CD4-positive, alpha-beta T cell treated with Interferon alpha-2 for 1 hour (primary cell): ENCODE measurements at regions not wholly inside any gene's neighbourhood (a gene's known extent, or its start where the extent isn't known, plus 50 kb on each side); places are given as distances from the start of the nearest gene placed in this dataset.

Experiments
- DNase-seq, 2 donors: peaks; one replicate each; pipeline ENCODE4 v3.0.0-alpha.2; 2020 to 2022

DNA sequence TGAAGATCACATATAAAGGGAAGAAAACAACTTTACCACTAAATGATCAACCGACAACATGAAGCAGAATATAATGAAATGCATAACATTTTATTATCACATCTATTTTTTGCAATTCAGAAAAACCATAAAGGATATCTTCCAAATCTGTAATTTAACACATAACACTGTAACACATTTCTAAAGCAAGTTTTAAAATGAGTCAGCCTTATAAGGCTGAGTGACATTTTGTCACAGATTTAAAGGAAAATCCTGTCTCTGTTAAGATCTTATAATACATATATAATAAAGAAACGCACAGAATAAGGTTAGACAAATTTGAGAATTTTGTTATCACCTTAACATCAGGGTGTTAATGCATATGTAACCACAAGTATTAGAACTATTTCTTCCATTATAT, 198.4 kb upstream of the RASA1 start:
- no peak for DNase-seq

DNA sequence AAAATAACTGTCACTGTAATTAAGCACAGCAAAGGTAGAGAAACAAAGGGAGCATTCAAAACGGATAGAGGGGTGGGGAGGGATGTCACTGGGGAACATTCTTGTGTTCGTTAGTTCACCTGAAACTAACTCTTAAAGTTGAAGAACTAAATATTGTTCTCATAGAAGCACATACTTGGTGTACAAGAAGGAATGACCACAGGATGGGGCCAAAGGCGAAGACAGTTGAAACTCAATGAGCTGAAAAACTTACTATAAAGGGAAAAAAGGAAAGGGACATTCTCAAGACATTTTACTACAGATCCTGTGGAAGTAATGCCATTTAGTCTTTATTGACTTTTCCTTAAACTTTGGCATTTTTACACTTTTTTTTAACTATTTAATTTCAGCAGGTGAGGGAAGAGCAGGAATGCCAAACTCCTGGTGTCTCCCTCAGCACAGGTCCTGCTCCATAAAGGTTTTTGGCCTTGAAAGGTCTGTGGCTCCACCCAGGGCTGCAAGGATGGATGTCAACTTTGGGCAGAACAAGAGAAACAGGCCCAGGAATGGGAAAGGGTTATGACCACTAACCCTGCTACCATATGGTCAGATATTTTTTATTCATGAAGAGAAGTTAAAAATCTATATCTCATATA, 197.6 kb upstream of the RASA1 start:
- DNase-seq = peak; percentile 19 to 20

DNA sequence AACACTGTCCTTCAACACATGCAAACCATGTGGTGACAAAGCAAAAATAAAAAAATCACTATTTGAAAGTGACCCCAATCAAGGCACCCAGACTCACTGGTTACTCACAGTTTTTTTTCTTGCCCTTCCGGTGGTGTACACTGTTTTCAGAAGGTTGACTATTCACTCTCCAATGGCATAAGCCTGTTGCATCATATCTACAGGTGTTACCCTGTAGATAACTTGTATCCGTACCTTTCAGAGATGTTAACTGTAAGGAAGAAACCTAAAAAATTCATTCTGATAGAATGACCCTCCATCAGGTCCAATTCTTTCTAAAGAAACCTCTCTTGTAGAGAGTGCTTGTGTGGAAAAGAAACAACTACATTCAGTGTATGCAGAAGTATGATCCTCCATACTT, 193.6 kb upstream of the RASA1 start:
- no peak for DNase-seq

DNA sequence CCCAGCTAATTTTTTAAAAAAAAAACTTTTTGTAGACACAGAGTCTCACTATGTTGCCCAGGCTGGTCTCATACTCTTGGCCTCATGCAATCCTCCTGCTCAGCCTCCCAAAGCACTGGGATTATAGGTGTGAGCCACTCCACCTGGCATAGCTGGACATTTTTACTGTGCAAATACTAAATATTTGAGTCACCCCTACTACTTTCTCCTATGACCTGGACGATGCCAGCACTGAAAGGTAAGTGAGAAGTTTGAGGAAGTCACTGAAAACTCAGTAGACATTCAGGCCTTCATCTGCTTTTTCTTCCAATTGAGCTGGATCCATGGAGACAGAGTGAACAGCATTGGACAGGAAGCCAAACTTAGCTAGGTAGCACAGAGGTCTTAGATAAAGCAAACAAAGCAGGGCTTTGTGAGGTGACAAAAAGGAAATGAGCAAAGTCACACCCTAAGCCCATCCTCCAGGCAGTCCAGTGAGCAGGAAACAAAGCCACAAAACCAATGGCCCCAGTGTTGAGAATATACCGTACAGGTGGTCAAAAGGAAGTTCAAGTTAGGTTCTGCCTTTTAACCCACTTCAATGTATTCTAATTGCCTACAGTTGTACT, 192.6 kb upstream of the RASA1 start:
- DNase-seq = peak; percentile 29 to 56

DNA sequence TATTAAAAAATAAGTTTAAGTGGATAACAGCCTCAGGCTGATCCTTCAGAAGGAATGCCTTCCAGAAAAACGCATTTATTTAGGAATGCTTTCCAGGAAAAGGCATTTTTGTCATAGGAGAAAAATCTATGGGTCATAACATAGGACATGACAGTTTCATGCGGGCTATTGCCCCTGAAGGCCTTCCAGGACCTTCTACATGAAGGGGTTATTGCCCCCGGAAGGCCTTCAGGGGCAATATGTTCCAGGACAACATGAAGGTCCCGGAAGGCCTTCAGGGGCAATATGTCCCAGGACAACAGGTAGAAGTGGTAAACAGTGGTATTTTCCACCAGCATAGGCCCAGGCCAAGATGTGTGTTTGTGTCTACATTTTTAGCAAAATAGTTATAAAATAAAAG, 191.3 kb upstream of the RASA1 start:
- no peak for DNase-seq

DNA sequence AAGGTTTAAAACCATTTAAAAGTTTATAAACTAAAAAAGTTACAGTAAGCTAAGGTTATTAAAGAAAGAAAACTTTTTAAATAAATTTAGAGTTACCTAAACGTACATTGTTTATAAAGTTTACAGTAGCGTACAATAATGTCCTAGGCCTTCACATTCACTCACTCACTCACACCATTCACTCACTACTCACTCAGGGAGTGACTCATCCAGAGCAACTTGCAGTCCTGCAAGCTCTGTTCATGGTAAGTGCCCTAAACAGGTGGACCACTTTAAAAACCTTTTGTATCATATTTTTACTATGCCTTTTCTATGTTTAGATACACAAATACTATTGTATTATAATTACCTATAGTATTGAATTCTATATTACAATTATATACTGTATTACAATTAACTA, 190.8 kb upstream of the RASA1 start:
- DNase-seq = no peak

DNA sequence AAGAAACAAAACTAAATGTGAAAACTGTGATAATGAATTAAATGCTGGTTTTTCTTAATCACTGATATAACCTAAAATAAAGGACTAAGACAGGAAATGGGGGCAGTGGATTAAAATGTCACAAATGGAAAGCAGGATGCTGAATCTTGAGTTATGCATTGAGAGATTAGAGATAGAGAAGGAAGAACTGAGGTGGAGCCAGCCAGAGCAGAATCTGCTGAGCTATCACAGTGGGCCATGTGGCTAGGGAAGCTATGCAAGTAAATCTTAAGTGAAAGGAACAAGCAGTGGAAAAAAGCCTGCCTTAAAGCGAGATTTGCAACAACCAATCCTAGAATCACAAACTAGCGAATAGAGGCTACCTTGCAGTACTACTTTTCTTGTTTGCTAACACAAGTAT, 188.5 kb upstream of the RASA1 start:
- no peak for DNase-seq

DNA sequence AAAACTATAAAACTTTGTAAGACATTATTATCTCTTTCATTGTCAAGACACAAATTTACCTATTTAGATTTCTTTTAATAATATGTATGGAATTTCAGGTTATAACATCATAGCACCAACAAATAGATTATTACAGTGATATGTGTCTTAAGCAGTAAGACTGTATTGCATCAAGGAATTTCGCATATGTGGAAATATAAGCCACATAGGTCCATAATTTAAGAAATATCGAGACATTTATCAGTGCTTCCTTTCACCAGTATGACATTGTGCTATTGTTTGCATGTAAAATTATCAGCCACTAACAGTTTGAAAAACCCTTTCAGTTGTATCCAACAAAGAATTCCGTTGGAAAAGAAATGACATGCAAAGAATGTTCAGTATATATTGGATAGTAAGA, 186.7 kb upstream of the RASA1 start:
- no peak for DNase-seq

DNA sequence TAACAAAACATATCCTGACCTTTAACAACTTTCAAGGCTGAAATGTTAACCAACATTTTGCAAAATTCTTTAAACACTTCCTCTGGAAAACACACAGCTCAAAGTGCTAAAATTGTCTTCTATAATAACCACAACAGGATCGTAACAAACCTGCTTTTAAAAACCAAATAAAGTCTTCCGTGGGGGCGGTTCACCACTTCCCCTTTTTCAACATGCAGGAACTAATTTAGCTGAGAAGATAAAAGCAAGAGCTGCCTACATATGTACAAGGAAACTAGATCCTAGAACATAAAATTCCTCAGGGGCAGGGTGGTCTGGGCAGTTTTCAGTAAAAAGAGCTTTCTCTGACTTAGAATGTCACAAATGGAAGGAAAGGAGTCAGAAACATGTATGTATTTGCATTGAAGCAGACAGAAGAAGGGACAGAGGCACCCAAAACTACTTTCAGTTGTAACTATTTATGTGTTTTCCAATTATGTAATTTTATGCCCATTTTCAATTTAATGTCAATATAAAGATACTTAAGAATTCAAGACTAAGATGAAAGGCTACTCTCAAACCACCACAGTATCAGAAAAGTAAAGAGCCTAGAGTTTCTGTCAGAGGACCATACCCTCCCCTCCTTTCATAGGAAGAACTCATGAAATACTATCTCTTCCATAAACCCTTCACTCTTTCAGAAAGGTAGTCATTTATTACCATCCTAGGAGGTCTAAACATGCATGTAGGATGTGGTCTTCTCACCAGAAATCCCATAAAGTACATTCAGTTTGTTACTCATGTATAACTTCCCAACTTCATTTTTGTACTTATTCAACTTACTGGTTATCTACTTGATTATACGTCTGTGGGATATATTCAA, 185.9 kb upstream of the RASA1 start:
- DNase-seq = peak; percentile 31 to 52

DNA sequence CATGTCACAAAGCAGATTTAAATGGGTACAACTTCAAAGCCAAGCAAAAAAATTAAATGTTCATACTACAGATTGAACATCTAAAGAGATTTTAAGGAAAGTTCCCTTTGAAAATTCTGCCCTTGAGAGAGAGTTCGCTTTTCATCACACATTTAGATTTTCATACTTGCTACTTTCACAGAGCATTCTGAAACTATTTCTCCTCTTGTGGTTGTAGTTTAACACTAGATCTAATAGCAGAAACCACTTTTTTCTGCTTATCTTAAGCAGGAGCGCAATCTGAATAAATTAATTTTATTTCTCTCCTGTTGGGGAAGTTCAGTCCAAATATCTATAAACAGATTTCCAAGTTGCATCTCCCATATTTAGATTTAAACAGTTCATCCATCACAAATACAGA, 173.3 kb upstream of the RASA1 start:
- peak in 1 of 2 donors; percentile 14 for DNase-seq

DNA sequence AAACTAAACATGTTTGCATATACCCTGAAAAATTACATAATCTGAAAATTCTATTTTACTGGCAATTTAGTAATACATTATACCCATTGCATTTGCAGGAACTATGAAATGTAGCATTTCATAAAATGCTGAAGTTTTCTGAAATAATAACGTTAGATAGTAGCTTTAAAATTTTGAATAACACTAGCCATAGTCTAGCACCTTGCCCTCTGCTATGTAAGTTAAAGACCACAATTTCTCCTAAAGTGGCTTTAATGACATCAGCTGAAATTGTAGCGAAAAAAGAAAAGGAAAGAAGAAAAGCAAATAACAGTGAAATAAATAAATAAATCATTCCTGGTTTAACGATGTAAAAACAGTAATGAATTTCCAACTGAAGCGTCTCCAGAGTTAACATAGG, 172.8 kb upstream of the RASA1 start:
- DNase-seq = no peak

DNA sequence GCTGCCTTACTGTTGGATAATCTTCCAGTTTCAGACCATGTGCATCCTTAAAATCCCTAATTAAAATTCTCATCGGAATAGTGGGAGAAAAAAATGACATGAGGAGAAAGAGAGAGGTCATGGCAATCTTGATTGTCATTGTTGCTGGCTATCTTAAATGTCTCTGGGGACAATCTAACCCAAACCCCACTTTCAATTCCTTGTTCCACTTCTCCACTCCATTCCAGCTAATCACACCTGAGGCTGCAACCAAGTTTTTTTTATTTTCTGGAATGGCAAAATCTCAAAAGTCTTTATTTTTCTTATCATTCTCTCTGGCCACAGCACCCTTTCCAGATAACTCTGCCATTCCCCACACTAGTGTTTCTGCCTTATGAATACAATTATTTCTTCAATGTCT, 171.9 kb upstream of the RASA1 start:
- no peak for DNase-seq

DNA sequence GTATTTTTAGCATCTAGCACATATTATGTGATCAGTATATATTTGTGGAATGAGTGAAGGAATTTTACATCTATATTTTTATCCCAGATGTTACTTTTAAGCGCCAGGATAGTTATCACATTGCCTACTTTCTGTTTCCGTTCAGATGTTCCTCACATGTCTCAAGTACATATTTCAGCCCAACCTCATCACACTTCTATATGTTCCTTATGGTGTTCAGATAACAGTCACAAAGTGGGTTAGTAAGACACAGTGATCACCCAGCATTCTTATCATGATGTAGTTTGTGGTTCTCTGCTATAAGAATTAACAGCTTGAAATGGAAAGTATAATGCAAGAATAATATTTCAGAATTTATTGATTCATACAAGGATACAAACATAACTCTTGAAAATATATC, 170.0 kb upstream of the RASA1 start:
- no peak for DNase-seq

DNA sequence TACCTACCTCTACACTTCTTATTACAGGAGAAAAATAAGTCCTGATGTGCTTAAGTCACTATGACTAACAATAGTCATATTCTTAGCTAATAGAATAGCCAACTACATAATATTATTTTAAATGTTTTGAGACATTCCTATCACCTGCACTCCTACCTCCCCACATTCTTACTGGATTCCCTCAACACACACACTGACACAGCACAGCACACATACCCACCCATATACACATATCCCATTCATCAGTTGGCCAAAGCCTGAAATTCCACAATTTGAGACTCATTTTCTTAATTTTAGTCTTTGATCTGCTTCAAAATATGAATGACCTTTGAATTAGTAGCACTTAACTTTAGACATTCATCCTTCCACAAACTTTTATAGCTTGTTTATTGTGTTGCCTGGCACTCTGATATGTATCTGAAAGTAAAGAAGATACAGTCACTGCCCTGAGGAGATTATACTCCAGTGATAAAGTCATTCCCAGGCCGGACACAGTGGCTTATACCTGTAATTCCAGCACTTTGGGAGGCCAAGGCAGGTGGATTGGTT, 168.3 kb upstream of the RASA1 start:
- no peak for DNase-seq

DNA sequence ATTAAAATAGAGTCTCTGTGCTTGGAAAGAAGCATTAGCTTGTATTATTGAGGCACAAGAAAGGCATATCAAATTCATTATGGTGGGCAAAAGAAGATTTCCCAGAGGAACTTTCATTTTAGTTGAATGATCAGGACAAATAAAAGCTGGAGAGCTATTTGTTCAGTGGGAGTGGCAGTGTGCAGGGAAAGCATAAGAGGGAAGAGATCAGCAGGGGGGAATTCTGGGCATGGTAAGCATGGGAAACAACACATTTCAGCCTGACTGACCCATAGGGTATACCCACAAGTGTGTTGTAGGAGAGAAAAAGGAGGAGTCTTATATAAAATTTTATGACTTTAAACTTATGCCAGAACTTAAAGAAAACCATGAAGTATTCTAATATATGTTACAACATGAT, 167.7 kb upstream of the RASA1 start:
- no peak for DNase-seq

DNA sequence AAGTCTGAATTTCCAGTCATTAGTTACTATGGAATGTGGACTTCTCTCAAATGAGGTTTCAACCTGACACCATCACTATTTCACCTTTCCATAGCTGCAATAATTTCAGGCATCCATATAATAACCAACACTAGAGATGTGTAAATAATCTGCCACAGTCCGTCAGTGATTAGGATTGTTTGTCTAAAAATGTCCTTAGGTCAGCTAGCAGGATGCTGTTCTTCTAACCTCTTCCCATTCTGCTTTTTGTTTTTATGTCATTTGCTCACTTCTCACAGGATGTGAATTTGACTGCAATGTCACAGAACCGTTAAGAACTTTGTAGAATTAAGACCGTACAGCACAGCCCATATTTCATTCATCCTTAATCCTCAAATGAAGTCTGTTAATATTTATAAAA, 166.4 kb upstream of the RASA1 start:
- DNase-seq = no peak

DNA sequence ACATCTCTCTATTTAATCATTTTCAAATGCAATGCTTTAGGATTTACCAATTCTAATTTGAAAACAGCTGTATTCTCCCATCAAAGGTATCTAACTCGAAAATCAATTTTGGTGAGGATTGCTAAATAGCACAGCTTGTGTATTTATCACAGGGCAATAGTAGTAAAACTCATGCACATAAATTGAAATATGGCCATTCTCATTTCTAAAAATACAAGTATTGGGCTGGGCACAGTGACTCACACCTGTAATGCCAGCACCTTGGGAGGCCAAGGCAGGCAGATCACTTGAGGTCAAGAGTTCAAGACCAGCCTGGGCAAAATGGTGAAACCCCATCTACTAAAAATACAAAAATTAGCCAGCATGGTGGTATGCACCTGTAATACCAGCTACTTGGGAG, 164.8 kb upstream of the RASA1 start:
- DNase-seq = no peak

DNA sequence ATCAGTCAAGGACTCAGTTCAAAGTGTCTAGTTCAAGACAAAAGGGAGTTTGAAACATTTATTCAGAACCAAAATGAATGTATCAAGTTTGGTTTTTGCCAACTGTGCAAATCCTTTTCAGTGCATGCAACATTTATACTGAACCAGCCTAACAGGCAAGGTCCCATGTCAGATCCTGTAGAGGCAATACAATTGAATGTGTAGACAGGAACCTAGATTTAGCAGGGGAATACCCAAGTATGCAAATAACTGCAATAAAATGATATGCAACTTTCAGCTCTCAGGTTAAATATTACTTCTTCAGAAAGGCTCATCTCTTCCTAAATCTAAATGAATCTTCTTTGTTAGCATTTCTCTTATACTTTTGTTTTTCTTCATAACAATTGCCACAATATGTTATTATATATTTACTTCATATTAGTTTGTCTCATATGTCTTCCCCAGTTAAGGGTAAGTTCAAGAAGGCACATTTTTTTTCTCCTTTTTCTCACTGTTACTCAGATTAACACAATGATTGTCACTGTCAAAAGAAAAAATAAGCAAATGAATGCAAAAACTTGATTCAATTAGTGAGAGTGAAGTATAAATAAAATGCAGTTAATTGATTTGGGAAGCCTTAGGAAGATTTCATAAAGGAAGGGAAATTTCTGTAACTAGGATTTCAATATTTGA, 163.9 kb upstream of the RASA1 start:
- DNase-seq = no peak

DNA sequence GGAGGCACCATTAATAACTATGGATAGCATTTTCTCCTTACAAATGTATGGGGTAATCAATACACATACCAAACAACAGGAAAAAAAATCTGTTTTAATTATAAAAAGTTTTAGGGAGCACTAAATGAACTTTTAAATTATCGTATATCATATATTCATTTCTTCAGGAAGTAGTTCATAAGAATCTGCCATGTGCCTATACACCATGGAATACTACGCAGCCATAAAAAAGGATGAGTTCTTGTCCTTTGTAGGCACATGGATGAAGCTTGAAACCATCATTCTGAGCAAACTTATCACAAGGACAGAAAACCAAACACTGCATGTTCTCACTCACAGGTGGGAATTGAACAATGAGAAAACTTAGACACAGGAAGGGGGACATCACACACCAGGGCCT, 162.1 kb upstream of the RASA1 start:
- DNase-seq = no peak

DNA sequence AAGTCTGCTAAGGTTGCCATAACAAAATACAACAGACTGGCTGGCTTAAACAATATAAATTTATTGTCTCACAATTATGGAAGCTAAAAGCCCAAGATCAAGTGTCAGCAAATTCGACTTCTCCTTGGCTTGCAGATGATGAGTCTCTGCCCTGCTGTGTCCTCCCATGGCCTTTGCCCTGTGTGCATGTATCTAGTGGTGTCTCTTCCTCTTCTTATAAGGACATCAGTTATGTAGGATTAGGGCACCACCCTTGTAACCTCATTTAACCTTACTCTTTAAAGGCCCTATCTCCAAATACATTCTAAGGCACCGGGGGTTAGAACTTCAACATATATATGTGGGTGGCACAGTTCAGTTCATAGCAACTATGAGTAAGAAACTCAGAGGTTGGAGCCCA, 157.9 kb upstream of the RASA1 start:
- DNase-seq = no peak

DNA sequence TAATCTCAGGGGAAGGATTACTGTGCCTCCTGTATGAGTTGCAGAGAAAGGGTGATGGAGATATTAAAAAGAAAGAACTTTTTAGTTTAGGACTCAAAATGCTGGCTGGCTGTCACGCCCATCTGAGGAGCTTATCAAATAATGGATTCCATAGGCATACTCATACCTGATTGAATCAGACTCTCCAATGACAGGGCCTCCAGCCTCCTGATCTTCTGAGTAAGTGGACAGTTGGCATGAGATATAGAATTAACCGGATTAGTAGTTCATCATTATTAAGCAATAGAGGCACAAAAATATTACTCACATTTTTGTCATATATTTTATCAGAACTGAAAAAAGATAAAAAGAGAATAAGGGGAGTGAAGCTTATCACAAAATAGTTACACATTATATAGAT, 157.0 kb upstream of the RASA1 start:
- no peak for DNase-seq

DNA sequence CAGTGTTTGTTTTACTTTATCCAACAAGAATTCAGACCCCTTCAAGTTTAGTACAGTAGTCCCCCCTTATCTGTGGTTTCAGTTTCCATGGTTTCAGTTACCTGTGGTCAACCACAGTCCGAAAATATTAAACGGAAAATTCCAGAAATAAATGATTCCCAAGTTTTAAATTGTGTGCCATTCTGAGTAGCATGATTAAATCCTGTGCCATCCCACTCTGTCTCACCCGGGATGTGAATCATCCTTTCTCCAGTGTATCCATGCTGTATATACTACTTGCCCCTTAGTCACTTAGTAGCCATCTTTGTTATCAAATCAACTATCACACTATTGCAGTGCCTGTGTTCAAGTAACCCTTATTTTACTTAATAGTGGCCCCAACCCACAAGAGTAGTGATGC, 153.8 kb upstream of the RASA1 start:
- no peak for DNase-seq

DNA sequence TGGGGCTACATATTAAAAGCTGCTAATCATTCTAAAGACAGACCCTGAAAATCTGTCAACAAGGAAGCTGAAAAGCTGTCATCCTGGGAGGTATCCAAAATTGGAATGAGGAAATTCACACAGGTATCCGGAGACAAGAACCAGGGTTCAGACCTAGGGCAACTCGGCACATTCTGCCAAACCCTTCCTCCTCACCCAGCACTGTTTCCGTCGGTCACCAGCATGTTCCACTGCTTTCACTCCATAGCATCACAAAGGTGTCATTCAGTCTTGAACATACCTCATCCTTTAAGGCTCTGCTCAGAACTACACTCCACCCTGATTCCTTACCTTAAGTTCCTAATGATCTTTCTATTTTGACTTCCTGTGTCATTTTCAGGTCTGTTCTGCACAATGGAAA, 153.1 kb upstream of the RASA1 start:
- DNase-seq = no peak
